Left ventricle myocardium superior (tissue), 1 donor: ENCODE measurements at regions not wholly inside any gene's neighbourhood (a gene's known extent, or its start where the extent isn't known, plus 50 kb on each side); places are given as distances from the start of the nearest gene placed in this dataset.

Experiments used
- ATAC-seq: fragments of 200-7000 bp; cut with Tn5 transposase; one replicate; pipeline ENCODE4 v1.9.1; 2020; ENCODE audit warnings: mild to moderate bottlenecking, moderate library complexity
- DNase-seq: peaks from one replicate; pipeline ENCODE4 v3.0.0-alpha.2; 2020
- intact Hi-C: fragments of 100-400 bp; cut with micrococcal nuclease; formaldehyde crosslinking; loops from one replicate; pipeline ENCODE4 v1.11.0; 2022
- donor health status: DM: no; HTN: yes; CAD: no; lungs with severe emphysema.

GRCh38 chr14:41419709-41420108 is 187.0 kb upstream of the LRFN5 start:
- ATAC-seq (no peak), DNase-seq (no peak)
- intact Hi-C loops, result no loop called here

GRCh38 chr14:41418851-41419250 is 187.8 kb upstream of the LRFN5 start:
- ATAC-seq, result no peak
- DNase-seq, result no peak
- intact Hi-C loops, result no loop called here

- intact Hi-C loops, result no loop called here
- ATAC-seq, result no peak
- DNase-seq, result no peak
Measured at GRCh38 chr14:41409806-41410205, 196.9 kb upstream of the LRFN5 start.

GRCh38 chr14:41404126-41404525 is 202.6 kb upstream of the LRFN5 start:
- intact Hi-C loops, result no loop called here
- DNase-seq, result no peak
- no peak for ATAC-seq

GRCh38 chr14:41403360-41403759 is 203.3 kb upstream of the LRFN5 start:
- ATAC-seq (no peak), DNase-seq (no peak)
- intact Hi-C loops, result no loop called here

- ATAC-seq (no peak), DNase-seq (no peak)
- intact Hi-C loops, result no loop called here
Measured at GRCh38 chr14:41397926-41398325, 208.8 kb upstream of the LRFN5 start.

- intact Hi-C loops, result no loop called here
- DNase-seq, result no peak
- no peak for ATAC-seq
Measured at GRCh38 chr14:41393512-41393911, 213.2 kb upstream of the LRFN5 start.

- intact Hi-C loops, result no loop called here
- no peak for ATAC-seq
Measured at GRCh38 chr14:41392226-41392625, 214.4 kb upstream of the LRFN5 start.

GRCh38 chr14:41389355-41389754 is 217.3 kb upstream of the LRFN5 start:
- ATAC-seq (no peak), DNase-seq (no peak)
- intact Hi-C loops, result no loop called here

More at GRCh38 chr14:41392226-41392625, 214.4 kb upstream of the LRFN5 start:
- DNase-seq, result no peak

GRCh38 chr14:41385797-41386196 is 220.9 kb upstream of the LRFN5 start:
- no peak for ATAC-seq
- no peak for DNase-seq
- intact Hi-C loops, result no loop called here

- ATAC-seq (no peak), DNase-seq (no peak)
- intact Hi-C loops, result no loop called here
Measured at GRCh38 chr14:41380017-41380416, 226.7 kb upstream of the LRFN5 start.

- DNase-seq, result no peak
- intact Hi-C loops, result no loop called here
- no peak for ATAC-seq
Measured at GRCh38 chr14:41378526-41378925, 228.2 kb upstream of the LRFN5 start.

GRCh38 chr14:41377932-41378331 is 228.7 kb upstream of the LRFN5 start:
- ATAC-seq (no peak), DNase-seq (no peak)
- intact Hi-C loops, result no loop called here

- intact Hi-C loops, result no loop called here
- ATAC-seq (no peak), DNase-seq (no peak)
Measured at GRCh38 chr14:41374092-41374491, 232.6 kb upstream of the LRFN5 start.

- no peak for DNase-seq
- ATAC-seq, result no peak
- intact Hi-C loops, result no loop called here
Measured at GRCh38 chr14:41362139-41362538, 244.5 kb upstream of the LRFN5 start.

- no peak for ATAC-seq
- intact Hi-C loops, result no loop called here
Measured at GRCh38 chr14:41360126-41360525, 246.6 kb upstream of the LRFN5 start.

GRCh38 chr14:41355866-41356265 is 250.8 kb upstream of the LRFN5 start:
- no peak for ATAC-seq
- intact Hi-C loops, result no loop called here
- DNase-seq, result no peak

More at GRCh38 chr14:41360126-41360525, 246.6 kb upstream of the LRFN5 start:
- no peak for DNase-seq

GRCh38 chr14:41350476-41350875 is 256.2 kb upstream of the LRFN5 start:
- DNase-seq, result no peak
- intact Hi-C loops, result no loop called here
- no peak for ATAC-seq

- DNase-seq (no peak), ATAC-seq (no peak)
- intact Hi-C loops, result no loop called here
Measured at GRCh38 chr14:41349289-41349910, 257.3 kb upstream of the LRFN5 start.

GRCh38 chr14:41343857-41344256 is 262.8 kb upstream of the LRFN5 start:
- no peak for ATAC-seq
- intact Hi-C loops, result no loop called here
- no peak for DNase-seq

- DNase-seq, result no peak
- intact Hi-C loops, result no loop called here
- no peak for ATAC-seq
Measured at GRCh38 chr14:41313196-41313595, 293.5 kb upstream of the LRFN5 start.

GRCh38 chr14:41303506-41303905 is 303.2 kb upstream of the LRFN5 start:
- intact Hi-C loops, result no loop called here
- DNase-seq, result no peak
- no peak for ATAC-seq
